GM12878 (cell line): ENCODE measurements at regions not wholly inside any gene's neighbourhood (a gene's known extent, or its start where the extent isn't known, plus 50 kb on each side); places are given as distances from the start of the nearest gene placed in this dataset.

Experiments used
- ATAC-seq: fragments of 200-7000 bp; cut with Tn5 transposase; 3 replicates; pipeline ENCODE4 v1.9.1; 2020; ENCODE audit warnings: mild to moderate bottlenecking, moderate library complexity
- BruUV-seq: library from RNA; stranded (reverse); fragments of 400-500 nt; replicated peaks from 2 replicates; lab custom pipeline; 2021; lab: Mats Ljungman, UMichigan
- CTCF ChIA-PET: fragments of 300-600 bp; sonication (Branson Sonifier 250); formaldehyde crosslinking; extraction: SDS; loops from one replicate; lab custom pipeline; 2021; ENCODE audit warnings: inconsistent platforms; lab: Yijun Ruan, JAX
- POLR2A ChIA-PET: fragments of 350-600 bp; formaldehyde crosslinking; extraction: SDS; loops from one replicate; lab custom pipeline; 2021; ENCODE audit warnings: inconsistent platforms; lab: Charles Lee
- RAD21 ChIA-PET: fragments of 300-600 bp; sonication (Branson Sonifier 250); formaldehyde crosslinking; loops from one replicate; lab custom pipeline; 2023; ENCODE audit warnings: antibody characterized with exemption; ENCODE audit not compliant: unreplicated experiment; lab: Charles Lee
- SMC1A ChIA-PET: fragments of 300-600 bp; sonication (Branson Sonifier 250); formaldehyde crosslinking; loops from one replicate; lab custom pipeline; 2023; ENCODE audit not compliant: unreplicated experiment, uncharacterized antibody; lab: Charles Lee
- DNase-seq: peaks from one replicate; pipeline ENCODE4 v3.0.0-alpha.2; 2011; ENCODE audit warnings: low read depth, low spot score
- FAIRE-seq: peaks from 3 replicates; lab custom pipeline; 2011; peaks lifted over from hg19 to GRCh38; lab: Jason Lieb, UNC
- H2AFZ ChIP-seq: 2 replicates; pipeline ENCODE4 v1.6.0; 2011; ENCODE audit warnings: low read depth, low read length, control low read depth; ENCODE audit not compliant: control insufficient read depth
- H3K27ac ChIP-seq: 2 replicates; pipeline ENCODE4 v1.5.1; 2011; ENCODE audit warnings: control low read depth; ENCODE audit not compliant: control insufficient read depth, insufficient read depth
- H3K27me3 ChIP-seq, 2 experiments: replicated peaks in 1 of 2; 2 replicates each; pipeline versions ENCODE4 v1.6.0 to v1.6.1; 2011; ENCODE audit warnings: low read length in 1 of 2; ENCODE audit not compliant: control insufficient read depth in 2 of 2, insufficient read depth in 2 of 2
- H3K36me3 ChIP-seq, 2 experiments: 2 replicates each; pipeline ENCODE4 v1.5.1; 2011; ENCODE audit warnings: low read length in 1 of 2; ENCODE audit not compliant: control insufficient read depth in 2 of 2, insufficient read depth in 2 of 2
- H3K4me1 ChIP-seq: 2 replicates; pipeline ENCODE4 v1.6.1; 2011; ENCODE audit warnings: mild to moderate bottlenecking, low read length, moderate library complexity, mixed read lengths; ENCODE audit not compliant: control insufficient read depth, insufficient read depth
- H3K4me2 ChIP-seq: 2 replicates; pipeline ENCODE4 v1.6.0; 2011; ENCODE audit warnings: control low read depth; ENCODE audit not compliant: control insufficient read depth, insufficient read depth
- H3K4me3 ChIP-seq: fragments of 200-600 bp; sonication (generic); 2 replicates; pipeline ENCODE4 v1.5.1; 2016
- H3K79me2 ChIP-seq: 2 replicates; pipeline ENCODE4 v1.6.0; 2011; ENCODE audit warnings: low read length; ENCODE audit not compliant: control insufficient read depth, insufficient read depth
- H3K9ac ChIP-seq: 2 replicates; pipeline ENCODE4 v1.8.0; 2011; ENCODE audit warnings: low read length, control low read depth, mixed read lengths; ENCODE audit not compliant: control insufficient read depth, insufficient read depth
- H3K9me3 ChIP-seq: replicated peaks from 3 replicates; pipeline ENCODE4 v1.5.1; 2011; ENCODE audit warnings: mild to moderate bottlenecking, low read length; ENCODE audit not compliant: control insufficient read depth, insufficient read depth
- H4K20me1 ChIP-seq: 2 replicates; pipeline ENCODE4 v1.6.0; 2011; ENCODE audit not compliant: control insufficient read depth, insufficient read depth
- ATF7 ChIP-seq: fragments of 450-650 bp; IDR thresholded peaks from 2 replicates; pipeline ENCODE4 v1.6.1; 2016; ENCODE audit warnings: low read depth, mild to moderate bottlenecking
- BMI1 ChIP-seq: fragments of 450-650 bp; IDR thresholded peaks from 2 replicates; pipeline ENCODE4 v1.6.1; 2016; ENCODE audit warnings: mild to moderate bottlenecking, moderate library complexity, borderline replicate concordance
- CBX3 ChIP-seq: fragments of 200-600 bp; sonication (generic); IDR thresholded peaks from 2 replicates; pipeline ENCODE4 v1.6.1; 2016; ENCODE audit warnings: low read depth, borderline replicate concordance
- CEBPZ ChIP-seq: fragments of 150-350 bp; IDR thresholded peaks from 2 replicates; pipeline ENCODE4 v1.6.1; 2016; ENCODE audit warnings: low read depth, low read length
- EED ChIP-seq: sonication (generic); IDR thresholded peaks from 2 replicates; pipeline ENCODE4 v1.6.1; 2016; ENCODE audit warnings: antibody characterized with exemption, low read depth
- ETV6 ChIP-seq, 2 experiments: fragments of 450-650 bp in 1 of 2; IDR thresholded peaks in 1 of 2; conservative IDR thresholded peaks in 1 of 2; 2 replicates each; pipeline ENCODE4 v1.6.1; 2014; ENCODE audit warnings: antibody characterized with exemption in 1 of 2, borderline replicate concordance in 1 of 2, low read depth in 1 of 2, mild to moderate bottlenecking in 1 of 2, moderate library complexity in 1 of 2
- HCFC1 ChIP-seq: fragments of 150-350 bp; IDR thresholded peaks from 2 replicates; pipeline ENCODE4 v1.6.1; 2014; ENCODE audit warnings: low read length
- HDAC2 ChIP-seq: fragments of 200-600 bp; sonication (generic); IDR thresholded peaks from 2 replicates; pipeline ENCODE4 v1.6.1; 2017
- NFIC ChIP-seq: IDR thresholded peaks from 2 replicates; pipeline ENCODE4 v1.6.1; 2012; ENCODE audit warnings: low read depth, mild to moderate bottlenecking, inconsistent platforms, low read length, moderate library complexity
- NRF1 ChIP-seq: conservative IDR thresholded peaks from 2 replicates; pipeline ENCODE4 v1.6.1; 2011; ENCODE audit warnings: mild to moderate bottlenecking, low read depth, low read length, improper control_type of control experiment
- POLR2AphosphoS5 ChIP-seq: IDR thresholded peaks from 2 replicates; pipeline ENCODE4 v1.6.1; 2011; ENCODE audit warnings: mild to moderate bottlenecking, low read length, inconsistent platforms
- RAD21 ChIP-seq: IDR thresholded peaks from 2 replicates; pipeline ENCODE4 v1.6.1; 2011; ENCODE audit warnings: mild to moderate bottlenecking, low read depth, low read length, moderate library complexity; ENCODE audit not compliant: insufficient read depth
- RAD51 ChIP-seq: fragments of 450-650 bp; IDR thresholded peaks from 2 replicates; pipeline ENCODE4 v1.6.1; 2016; ENCODE audit warnings: moderate library complexity, mild to moderate bottlenecking, inconsistent platforms
- RELA ChIP-seq: fragments of 450-650 bp; IDR thresholded peaks from 2 replicates; pipeline ENCODE4 v1.8.0; 2014; ENCODE audit warnings: borderline replicate concordance; ENCODE audit not compliant: partially characterized antibody
- RUNX3 ChIP-seq: IDR thresholded peaks from 2 replicates; pipeline ENCODE4 v1.6.1; 2012; ENCODE audit warnings: low read length, inconsistent platforms
- SMAD5 ChIP-seq: IDR thresholded peaks from 2 replicates; pipeline ENCODE4 v1.6.1; 2016; ENCODE audit warnings: antibody characterized with exemption, low read depth
- SUPT20H ChIP-seq: IDR thresholded peaks from 2 replicates; pipeline ENCODE4 v1.6.1; 2011; ENCODE audit warnings: low read depth, mild to moderate bottlenecking, low read length, moderate library complexity, borderline replicate concordance; ENCODE audit not compliant: control insufficient read depth
- ZNF217 ChIP-seq: fragments of 450-650 bp; IDR thresholded peaks from 2 replicates; pipeline ENCODE4 v1.6.1; 2017; ENCODE audit warnings: antibody characterized with exemption, mild to moderate bottlenecking
- WGBS: methylation state at CpG from one replicate; pipeline ENCODE4 v1.1.6; 2016; ENCODE audit warnings: low lambda C conversion rate; ENCODE audit not compliant: insufficient replicate concordance, insufficient coverage; ENCODE audit errors: missing lambda C conversion rate; 5-methylcytosine and 5-hydroxymethylcytosine counted together
- in situ Hi-C: fragments of 300-500 bp; cut with MboI; formaldehyde crosslinking; loops from 9 replicates; pipeline ENCODE4 v1.14.3; 2018; ENCODE audit warnings: mixed read lengths
- intact Hi-C: fragments of 100-400 bp; cut with micrococcal nuclease; formaldehyde crosslinking; loops from one replicate; pipeline ENCODE4 v1.14.2; 2022; ENCODE audit not compliant: unreplicated experiment

- Histone ChIP-seq H3K27me3 (no peaks in the 10 kb centered on the region), H4K20me1 (no peaks in the 10 kb centered on the region), H2AFZ (no peak overlapping the region), H3K4me2 (no peak overlapping the region), H3K27ac (no peak overlapping the region), H3K36me3 (no peaks in the 10 kb centered on the region), H3K9ac (no peak overlapping the region), H3K4me3 (no peak overlapping the region), H3K9me3 (no peaks in the 10 kb centered on the region), H3K4me1 (no peaks in the 10 kb centered on the region), H3K79me2 (no peaks in the 10 kb centered on the region)
- ATAC-seq (no peak), FAIRE-seq (no peak), DNase-seq (no peak)
- TF ChIP-seq ZNF217 (no peak), NFIC (no peak), RAD21 (no peak), ATF7 (no peak), RAD51 (no peak), SMAD5 (no peak)
- ChIA-PET CTCF (no interaction called here), POLR2A (no interaction called here), RAD21 (no interaction called here), SMC1A (no interaction called here)
- no TSS peak for BruUV-seq
- in situ Hi-C loops: no loop called here
- 22% methylated on average over 10 of the region's 10 CpGs for WGBS
- intact Hi-C loops: no loop called here
Measured at GRCh38 chr2:104368089-104368488, 485.8 kb upstream of the POU3F3 start.

- Histone ChIP-seq H4K20me1 (no peaks in the 10 kb centered on the region), H3K27ac (no peak overlapping the region), H3K9me3 (no peaks in the 10 kb centered on the region), H3K4me2 (no peak overlapping the region), H3K9ac (no peak overlapping the region), H3K27me3 (no peaks in the 10 kb centered on the region), H2AFZ (no peak overlapping the region), H3K4me1 (no peaks in the 10 kb centered on the region), H3K36me3 (no peaks in the 10 kb centered on the region), H3K79me2 (no peaks in the 10 kb centered on the region), H3K4me3 (no peak overlapping the region)
- intact Hi-C loops: no loop called here
- ATAC-seq (no peak), DNase-seq (no peak), FAIRE-seq (no peak)
- ChIA-PET CTCF (no interaction called here), POLR2A (no interaction called here), RAD21 (no interaction called here), SMC1A (no interaction called here)
- 9% methylated on average over 5 of the region's 5 CpGs for WGBS
- BruUV-seq: no TSS peak
- in situ Hi-C loops: no loop called here
- TF ChIP-seq CBX3 (no peak), ETV6 (conservative IDR thresholded peaks at IDR 0.05 in 1 of 2, IDR thresholded peaks at IDR 0.05 in 1 of 2; ENCODE audit: borderline replicate concordance in 1 of 2, low read depth in 1 of 2) (no peak), SUPT20H (no peak), RUNX3 (no peak), BMI1 (no peak), CEBPZ (no peak), RELA (no peak), NRF1 (no peak), HDAC2 (no peak), EED (no peak), POLR2AphosphoS5 (no peak), HCFC1 (no peak)
Measured at GRCh38 chr2:104371087-104371781, 482.7 kb upstream of the POU3F3 start.
